ENCODE measurements at regions not wholly inside any gene's neighbourhood (a gene's known extent, or its start where the extent isn't known, plus 50 kb on each side); places are given as distances from the start of the nearest gene placed in this dataset.
"Not testable (repeated sequence)": the region's sequence is repeated elsewhere in the genome, so short reads cannot be mapped to it uniquely, and the experiment has no call there.

DNA sequence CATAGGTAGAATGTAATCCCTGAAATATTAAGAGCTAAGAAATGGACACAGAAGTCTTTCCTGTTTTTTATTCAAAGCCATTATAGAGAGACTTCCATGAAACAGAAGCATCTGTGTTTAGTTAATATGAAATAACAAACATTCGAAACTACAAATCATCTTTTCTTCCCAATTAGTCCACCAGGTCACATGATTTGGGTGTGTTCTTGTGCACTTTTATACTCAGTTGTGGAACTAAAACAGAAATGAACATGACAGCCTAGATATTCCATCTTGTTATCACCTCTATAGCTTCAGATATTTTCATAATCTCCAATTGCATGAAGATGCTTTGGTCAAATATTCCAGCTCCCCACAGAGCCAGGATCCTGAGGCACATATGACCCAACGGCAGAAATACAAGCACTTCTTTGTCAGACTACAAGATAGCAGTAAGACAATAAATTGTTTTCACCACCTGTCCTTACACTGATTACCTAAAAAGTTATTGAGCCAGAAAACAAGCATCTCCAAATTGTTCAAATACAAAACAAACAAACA, 116.8 kb upstream of the BEND6 start:
- DNase-seq: no peak

GRCh38 chr6:56837322-56837894, 117.5 kb upstream of the BEND6 start:
- DNase-seq: no peak

GRCh38 chr6:56835612-56836011, 119.3 kb upstream of the BEND6 start:
- DNase-seq: no peak

GRCh38 chr6:56833873-56834272, 121.0 kb upstream of the BEND6 start:
- no peak for DNase-seq

- DNase-seq: no peak
These were observed 121.6 kb upstream of the BEND6 start for GRCh38 chr6:56833127-56833791.

GRCh38 chr6:56832225-56832624, 122.7 kb upstream of the BEND6 start:
- no peak for DNase-seq

- DNase-seq: no peak
These were observed 123.6 kb upstream of the BEND6 start for GRCh38 chr6:56831334-56831733.

DNA sequence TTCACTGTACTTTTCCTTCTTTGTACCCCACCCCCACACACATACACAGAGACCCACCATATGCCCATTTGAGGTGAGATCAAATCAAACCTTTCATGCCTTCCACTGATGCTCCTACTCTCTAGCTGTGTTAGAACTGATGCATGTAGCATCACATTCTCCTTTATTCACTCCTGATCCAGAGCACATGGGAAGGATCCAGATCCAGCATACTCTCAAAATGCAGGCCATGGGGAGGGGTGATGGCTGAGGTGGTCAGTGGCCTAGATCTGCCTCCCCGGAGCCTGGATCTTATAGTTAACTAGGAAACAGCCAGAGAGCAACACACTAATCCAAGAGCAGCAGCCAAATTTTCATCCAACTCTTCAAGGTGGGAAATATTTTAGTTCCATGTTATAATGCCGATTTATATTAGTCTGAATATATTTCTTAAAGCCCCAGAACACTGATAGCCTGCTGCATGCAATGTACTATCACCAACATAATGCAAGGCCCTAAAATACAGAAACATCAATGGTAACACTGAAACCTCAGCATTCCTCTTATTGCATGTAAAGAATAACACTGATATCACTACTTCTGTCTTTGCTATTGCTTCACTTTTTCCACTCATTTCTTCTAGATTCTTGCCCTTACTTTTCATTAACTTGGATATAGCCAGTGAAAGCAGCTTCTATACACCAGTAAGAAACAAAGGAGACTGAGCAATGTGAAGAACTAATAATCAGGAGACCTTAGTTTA, 126.8 kb upstream of the BEND6 start:
- no peak for DNase-seq

- DNase-seq: not testable (repeated sequence)
These were observed 130.5 kb upstream of the BEND6 start for GRCh38 chr6:56824431-56824830.

DNA sequence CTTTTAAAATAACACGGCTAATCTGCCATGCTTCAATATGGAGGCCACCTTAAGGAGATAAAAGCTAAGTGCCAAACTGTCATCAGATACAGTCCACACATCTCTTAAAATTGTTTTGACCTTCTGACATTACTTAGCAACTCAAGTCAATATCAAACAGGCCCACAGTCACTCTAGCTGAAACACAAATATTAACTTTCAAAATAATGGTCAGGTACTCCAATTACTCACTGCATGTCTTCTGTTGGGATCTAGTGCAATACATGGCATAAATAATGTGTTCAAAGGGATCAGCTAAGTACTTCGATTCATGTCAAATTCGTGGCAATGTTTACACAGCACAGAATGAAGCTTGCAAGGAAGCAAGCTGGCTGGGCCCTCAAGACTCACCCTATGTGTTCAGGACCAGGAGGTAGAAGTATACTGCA, 133.9 kb upstream of the BEND6 start:
- no peak for DNase-seq

DNA sequence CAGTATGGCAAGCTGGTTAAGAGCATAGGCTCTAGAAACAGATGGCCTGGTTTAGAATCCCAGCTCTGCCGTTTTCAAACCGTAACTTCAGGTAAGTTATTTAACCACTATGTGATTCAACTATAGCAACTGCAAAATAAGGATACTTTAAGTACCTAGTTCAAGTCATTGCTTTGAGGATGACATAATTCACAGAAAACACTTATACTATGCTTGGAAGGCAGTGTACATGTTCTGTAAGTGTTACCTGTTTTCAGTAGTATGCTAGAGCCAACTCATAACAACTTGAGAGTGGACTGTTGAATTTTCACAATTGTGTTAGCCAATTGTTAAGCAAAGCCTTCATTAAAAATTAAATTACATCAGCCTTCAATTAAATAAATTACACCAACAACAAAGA, 134.8 kb upstream of the BEND6 start:
- DNase-seq: no peak

DNA sequence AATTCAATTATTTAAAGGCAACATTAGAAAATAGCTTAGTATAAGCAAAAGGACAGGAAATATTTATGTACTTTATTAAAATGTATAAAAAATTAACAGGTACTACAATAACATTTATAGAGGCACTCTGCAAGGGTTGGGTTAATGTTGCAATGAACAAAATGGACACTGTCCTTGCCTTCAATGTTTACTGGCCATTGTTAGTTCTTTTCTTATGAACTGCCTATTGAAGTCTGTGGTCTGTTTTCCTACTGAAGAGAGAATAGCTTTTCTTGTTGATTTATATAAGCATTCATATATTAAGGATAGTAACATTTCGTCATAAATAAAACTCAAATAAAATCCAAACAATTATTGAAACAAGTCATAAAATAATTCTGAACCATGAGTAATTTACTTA, 135.3 kb upstream of the BEND6 start:
- DNase-seq: no peak

DNA sequence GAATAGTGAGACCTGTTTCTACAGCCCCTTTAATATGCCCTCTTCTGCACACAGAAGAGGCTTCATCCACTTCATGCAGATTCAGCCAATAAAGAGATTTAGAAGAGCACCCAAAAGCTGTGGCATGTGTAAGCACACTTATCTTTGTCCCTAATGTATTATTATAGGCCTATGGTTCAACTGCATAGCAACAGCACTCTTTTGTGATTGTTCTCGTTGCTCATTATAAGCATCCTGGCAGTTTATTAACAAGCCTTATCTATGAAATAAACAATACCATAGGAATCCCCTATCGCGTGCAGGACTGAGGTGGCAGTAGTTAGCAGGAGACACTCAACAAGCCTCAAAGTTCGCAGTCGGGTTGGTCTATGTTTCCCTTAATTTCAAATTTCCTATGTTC, 138.5 kb upstream of the BEND6 start:
- no peak for DNase-seq

GRCh38 chr6:56815436-56815835, 139.5 kb upstream of the BEND6 start:
- DNase-seq: no peak

GRCh38 chr6:56814802-56815201, 140.1 kb upstream of the BEND6 start:
- no peak for DNase-seq

GRCh38 chr6:56814308-56814707, 140.6 kb upstream of the BEND6 start:
- no peak for DNase-seq

GRCh38 chr6:56812851-56813250, 142.1 kb upstream of the BEND6 start:
- DNase-seq: not testable (repeated sequence)

DNA sequence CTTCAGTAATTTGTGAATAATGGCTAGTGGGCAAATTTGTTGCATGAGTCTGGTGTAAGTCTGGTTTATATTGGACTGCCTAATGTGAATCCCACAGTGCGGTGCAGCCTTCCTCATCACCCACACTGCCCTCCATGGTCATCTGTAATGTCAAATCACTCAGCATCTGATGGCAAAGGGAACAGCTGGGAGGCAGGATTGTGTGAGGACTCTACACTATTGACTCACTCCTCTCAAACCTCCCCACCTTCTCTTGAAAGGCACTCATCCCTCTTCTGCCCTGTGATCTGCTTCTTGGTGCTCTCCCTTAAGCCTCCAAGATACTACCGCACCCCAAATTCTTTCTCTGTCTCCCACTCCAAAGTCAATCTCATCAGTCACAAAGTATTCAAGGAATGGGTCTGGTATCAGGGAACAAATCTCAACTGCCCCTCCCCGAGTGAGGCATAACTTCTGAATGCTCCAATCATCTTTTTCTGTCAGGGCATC, 146.0 kb upstream of the BEND6 start:
- no peak for DNase-seq

GRCh38 chr6:56807989-56808337, 146.9 kb upstream of the BEND6 start:
- no peak for DNase-seq

DNA sequence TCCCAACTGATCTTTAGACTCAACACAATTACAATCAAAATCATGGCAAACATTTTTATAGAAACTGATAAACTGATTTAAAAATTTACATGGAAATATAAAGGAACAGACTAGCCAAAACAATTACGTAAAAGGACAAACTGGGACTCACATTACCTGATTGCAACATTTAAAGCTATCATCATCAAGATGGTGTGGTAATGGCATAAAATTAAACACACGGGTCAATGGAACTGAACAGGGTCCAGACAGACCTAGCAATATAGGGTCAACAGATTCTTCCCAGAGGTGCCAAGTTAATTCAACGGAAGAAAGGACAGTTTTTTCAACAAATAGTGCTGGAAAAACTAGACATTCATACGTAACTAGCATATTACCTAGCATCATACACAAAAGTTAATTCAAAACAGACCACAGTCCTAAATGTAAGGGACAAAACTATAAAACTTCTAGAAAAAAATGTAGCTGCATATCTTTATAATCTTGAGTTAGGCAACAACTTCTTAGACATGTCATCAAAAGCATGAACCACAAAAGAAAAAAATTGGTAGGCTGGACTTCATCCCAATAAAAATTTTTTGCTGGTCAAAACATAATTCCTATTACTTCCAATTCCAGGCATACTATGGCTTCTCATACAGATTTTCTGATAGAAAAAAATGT, 147.4 kb upstream of the BEND6 start:
- no peak for DNase-seq

DNA sequence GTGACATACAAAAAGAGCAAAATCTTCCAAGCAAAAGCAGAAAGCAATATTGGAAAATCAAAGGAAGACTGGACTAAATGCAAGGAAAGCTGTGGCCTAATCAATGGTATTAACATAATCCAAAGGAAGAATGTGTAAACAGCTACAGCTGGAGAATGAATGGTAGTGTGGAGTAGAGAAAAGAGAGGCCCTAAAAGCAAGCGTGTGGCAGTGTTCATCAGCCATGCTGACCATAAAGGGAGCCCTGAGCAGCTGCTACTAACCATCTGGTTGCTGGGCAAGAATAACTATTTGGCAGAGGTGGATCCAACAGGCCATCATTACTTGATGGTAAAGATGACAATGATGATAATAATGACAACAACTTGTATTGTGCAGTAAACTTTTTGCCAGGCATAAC, 148.5 kb upstream of the BEND6 start:
- no peak for DNase-seq

DNA sequence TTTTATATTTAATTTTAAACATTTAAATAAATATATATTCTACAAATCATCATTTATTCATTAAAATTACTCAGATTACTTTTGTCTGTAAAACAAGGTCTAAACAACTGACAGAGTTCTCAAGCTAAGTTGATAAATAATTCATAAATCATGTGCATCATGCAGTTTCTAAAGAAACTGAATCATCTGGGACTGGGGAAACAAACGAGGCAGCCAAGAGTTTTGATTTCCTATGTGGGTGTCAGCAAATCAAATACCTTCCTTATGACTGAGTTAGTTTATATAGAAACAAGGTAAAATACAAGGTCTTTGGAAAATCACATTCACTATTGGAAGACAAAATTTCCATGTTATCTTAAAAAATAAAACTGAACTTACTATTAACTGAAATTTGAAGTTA, 149.9 kb upstream of the BEND6 start:
- DNase-seq: no peak

- DNase-seq: no peak
These were observed 151.3 kb upstream of the BEND6 start for GRCh38 chr6:56803594-56803993.

GRCh38 chr6:56802584-56802983, 152.3 kb upstream of the BEND6 start:
- peak; percentile 45 for DNase-seq

All from NCI-H1092 treated with DMSO at 0.1 percent for 48 hours (cell line).